ENCODE measurements at regions not wholly inside any gene's neighbourhood (a gene's known extent, or its start where the extent isn't known, plus 50 kb on each side); places are given as distances from the start of the nearest gene placed in this dataset.

- TF ChIP-seq CTCF (IDR thresholded peaks at IDR 0.05) (no peak), ZFX (IDR thresholded peaks at IDR 0.05; ENCODE audit: borderline replicate concordance) (no peak)
Measured at GRCh38 chr22:48039326-48039725, 1276.9 kb downstream of the TBC1D22A start.
